Duodenal mucosa (tissue), 2 donors: ENCODE measurements at regions not wholly inside any gene's neighbourhood (a gene's known extent, or its start where the extent isn't known, plus 50 kb on each side); places are given as distances from the start of the nearest gene placed in this dataset.
"Not testable (repeated sequence)": the region's sequence is repeated elsewhere in the genome, so short reads cannot be mapped to it uniquely, and the experiment has no call there.

Experiments used
- H3K27ac ChIP-seq: one replicate; pipeline ENCODE4 v1.7.0; 2013; ENCODE audit warnings: low read depth, low read length
- H3K27me3 ChIP-seq, 2 donors: one replicate each; pipeline ENCODE4 v1.7.0; 2013; ENCODE audit warnings: low read length in 2 of 2, control low read depth in 1 of 2; ENCODE audit not compliant: insufficient read depth in 2 of 2, control insufficient read depth in 1 of 2
- H3K36me3 ChIP-seq, 2 donors: one replicate each; pipeline ENCODE4 v1.7.0; 2013; ENCODE audit warnings: low read length in 2 of 2, control low read depth in 1 of 2; ENCODE audit not compliant: insufficient read depth in 2 of 2, control insufficient read depth in 1 of 2
- H3K4me1 ChIP-seq, 2 donors: one replicate each; pipeline ENCODE4 v1.7.0; 2013; ENCODE audit warnings: low read length in 2 of 2, control low read depth in 1 of 2; ENCODE audit not compliant: insufficient read depth in 2 of 2, control insufficient read depth in 1 of 2
- H3K4me3 ChIP-seq, 2 donors: one replicate each; pipeline ENCODE4 v1.7.0; 2013; ENCODE audit warnings: low read length in 2 of 2, low read depth in 1 of 2
- H3K9ac ChIP-seq, 2 donors: one replicate each; pipeline ENCODE4 v1.7.0; 2013; ENCODE audit warnings: low read length in 2 of 2, low read depth in 1 of 2
- H3K9me3 ChIP-seq, 2 donors: one replicate each; pipeline ENCODE4 v1.7.0; 2013; ENCODE audit warnings: low read length in 2 of 2, control low read depth in 1 of 2; ENCODE audit not compliant: control insufficient read depth in 1 of 2

GRCh38 chr3:87120881-87121280 lies 106.2 kb upstream of the CHMP2B start:
- H3K36me3 ChIP-seq: no peaks in the 10 kb centered on the region
- H3K4me1 ChIP-seq: no peaks in the 10 kb centered on the region
- H3K4me3 ChIP-seq: no peak overlapping the region
- H3K9me3 ChIP-seq: no peaks in the 10 kb centered on the region
- H3K9ac ChIP-seq: no peak overlapping the region
- H3K27me3 ChIP-seq: no peaks in the 10 kb centered on the region
- no peak overlapping the region for H3K27ac ChIP-seq

DNA sequence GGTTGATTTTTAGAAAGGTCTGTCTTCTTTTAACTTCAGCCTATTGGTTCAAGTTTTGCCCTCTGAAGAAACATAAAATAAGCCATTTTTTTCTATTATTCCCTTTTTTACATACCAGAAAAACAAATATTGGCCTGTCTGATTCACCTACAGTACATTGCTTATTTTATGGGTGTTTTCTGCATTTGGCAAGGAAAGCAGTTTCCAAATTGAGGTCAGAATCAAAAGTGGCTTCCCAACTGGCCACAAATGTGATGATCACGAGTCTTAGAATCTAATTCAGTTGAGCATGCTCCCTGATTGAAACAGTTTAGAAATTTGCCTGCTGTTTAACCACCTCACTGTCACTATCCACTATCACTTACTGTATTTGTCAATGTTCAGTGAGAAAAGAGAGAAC lies 106.9 kb upstream of the CHMP2B start:
- Histone ChIP-seq H3K9me3 (no peaks in the 10 kb centered on the region), H3K27me3 (no peaks in the 10 kb centered on the region), H3K9ac (no peak overlapping the region), H3K4me1 (no peaks in the 10 kb centered on the region), H3K36me3 (no peaks in the 10 kb centered on the region), H3K27ac (no peak overlapping the region), H3K4me3 (no peak overlapping the region)

- Histone ChIP-seq H3K4me3 (no peak overlapping the region), H3K9me3 (no peaks in the 10 kb centered on the region), H3K9ac (no peak overlapping the region), H3K27me3 (no peaks in the 10 kb centered on the region), H3K27ac (no peak overlapping the region), H3K36me3 (no peaks in the 10 kb centered on the region), H3K4me1 (no peaks in the 10 kb centered on the region)
Observed at GRCh38 chr3:87109465-87109864, 117.6 kb upstream of the CHMP2B start.

- Histone ChIP-seq H3K27me3 (no peaks in the 10 kb centered on the region), H3K9ac (no peak overlapping the region), H3K4me3 (no peak overlapping the region), H3K36me3 (no peaks in the 10 kb centered on the region), H3K4me1 (no peaks in the 10 kb centered on the region), H3K9me3 (no peaks in the 10 kb centered on the region), H3K27ac (no peak overlapping the region)
Observed at GRCh38 chr3:87101861-87102625, 111.1 kb upstream of the VGLL3 start.

GRCh38 chr3:87097733-87098132 lies 106.8 kb upstream of the VGLL3 start:
- not testable (repeated sequence) for H3K4me1 ChIP-seq, H3K4me3 ChIP-seq, H3K36me3 ChIP-seq, H3K27ac ChIP-seq, H3K27me3 ChIP-seq, H3K9ac ChIP-seq, H3K9me3 ChIP-seq

DNA sequence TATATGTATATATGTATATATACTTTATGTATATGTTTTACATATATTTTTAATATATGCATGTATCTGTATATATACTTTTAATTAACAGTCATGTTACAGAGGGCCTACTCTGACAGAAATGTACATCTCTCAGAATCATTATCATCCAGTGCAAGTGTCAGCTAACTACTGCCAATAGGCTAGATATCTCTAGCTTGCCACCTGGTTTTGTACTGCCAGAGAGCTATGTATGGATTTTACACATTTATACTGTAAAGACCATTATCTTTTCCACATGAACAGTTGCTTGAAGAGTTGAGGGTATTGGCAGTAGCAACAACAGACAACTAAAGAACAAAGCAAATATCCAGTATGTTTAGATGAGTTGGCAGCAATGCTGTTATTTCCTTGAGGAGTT lies 99.7 kb upstream of the VGLL3 start:
- no peaks in the 10 kb centered on the region for H3K27me3 ChIP-seq
- no peak overlapping the region for H3K9ac ChIP-seq
- no peaks in the 10 kb centered on the region for H3K9me3 ChIP-seq
- H3K27ac ChIP-seq: no peak overlapping the region
- no peak overlapping the region for H3K4me3 ChIP-seq
- H3K4me1 ChIP-seq: peaks cover 0 to 7% of the 10 kb centered on the region in 2 donors
- H3K36me3 ChIP-seq: no peaks in the 10 kb centered on the region

DNA sequence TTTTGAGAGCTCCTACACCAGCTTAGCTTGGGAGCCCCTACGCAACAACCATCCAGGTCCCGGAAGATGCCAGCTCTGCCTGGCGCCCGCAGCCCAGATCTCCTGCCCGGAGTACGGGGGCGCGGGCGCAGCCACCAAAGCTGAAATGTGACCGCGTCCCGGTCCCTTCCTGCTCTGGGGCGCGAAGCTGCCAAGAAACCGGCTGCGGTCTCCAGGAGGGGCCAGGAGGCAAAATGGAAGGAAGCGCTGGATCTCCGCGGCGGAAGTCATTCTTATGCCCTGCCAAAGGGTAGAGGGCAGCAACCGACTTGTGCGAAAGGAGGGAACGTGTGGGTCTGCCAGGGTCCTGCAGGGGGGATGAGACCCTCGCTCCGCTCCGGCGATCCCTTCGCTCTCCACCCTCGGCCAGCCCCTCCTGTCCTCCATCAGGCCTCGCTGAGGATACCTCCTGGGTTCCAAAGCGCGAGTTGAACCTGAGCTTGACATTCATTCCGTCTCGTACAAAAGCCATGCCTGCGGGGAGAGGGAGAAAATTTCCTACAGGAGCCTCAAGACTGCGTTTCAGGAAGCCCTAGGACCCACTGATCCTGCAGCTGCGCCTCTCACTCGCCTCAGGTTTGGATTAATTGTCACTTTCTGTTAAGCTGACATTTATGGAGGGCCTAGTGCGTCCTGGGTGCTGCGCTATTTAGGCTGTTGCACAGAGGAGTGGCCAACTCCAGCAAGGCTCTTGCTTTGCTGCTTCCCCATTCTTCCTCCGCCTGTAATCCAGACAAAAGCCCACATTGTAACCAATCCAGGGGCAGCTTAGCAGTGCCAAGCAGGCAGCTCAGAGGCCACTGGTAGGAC lies 98.3 kb upstream of the VGLL3 start:
- Histone ChIP-seq H3K4me1 (peaks cover 0 to 7% of the 10 kb centered on the region in 2 donors), H3K4me3 (peak overlapping the region; percentile 83 to 90), H3K36me3 (no peaks in the 10 kb centered on the region), H3K9me3 (no peaks in the 10 kb centered on the region), H3K9ac (peak overlapping the region; percentile 72 to 81), H3K27me3 (no peaks in the 10 kb centered on the region), H3K27ac (peak overlapping the region; percentile 58)

GRCh38 chr3:87088430-87088992 lies 97.6 kb upstream of the VGLL3 start:
- peak overlapping the region; percentile 83 to 90 for H3K4me3 ChIP-seq
- H3K27ac ChIP-seq: peak overlapping the region; percentile 58
- no peaks in the 10 kb centered on the region for H3K9me3 ChIP-seq
- no peaks in the 10 kb centered on the region for H3K36me3 ChIP-seq
- peak overlapping the region; percentile 72 to 81 for H3K9ac ChIP-seq
- H3K4me1 ChIP-seq: peaks cover 0 to 7% of the 10 kb centered on the region in 2 donors
- H3K27me3 ChIP-seq: no peaks in the 10 kb centered on the region

GRCh38 chr3:87084868-87085267 lies 93.9 kb upstream of the VGLL3 start:
- Histone ChIP-seq H3K36me3 (no peaks in the 10 kb centered on the region), H3K9me3 (no peaks in the 10 kb centered on the region), H3K4me1 (peaks cover 0 to 4% of the 10 kb centered on the region in 2 donors), H3K9ac (no peak overlapping the region), H3K4me3 (no peak overlapping the region), H3K27me3 (no peaks in the 10 kb centered on the region), H3K27ac (no peak overlapping the region)

- no peak overlapping the region for H3K9ac ChIP-seq
- H3K27me3 ChIP-seq: no peaks in the 10 kb centered on the region
- no peaks in the 10 kb centered on the region for H3K4me1 ChIP-seq
- no peaks in the 10 kb centered on the region for H3K36me3 ChIP-seq
- H3K9me3 ChIP-seq: no peaks in the 10 kb centered on the region
- no peak overlapping the region for H3K4me3 ChIP-seq
- no peak overlapping the region for H3K27ac ChIP-seq
Observed at GRCh38 chr3:87082796-87083440, 92.0 kb upstream of the VGLL3 start.
